ENCODE measurements at regions not wholly inside any gene's neighbourhood (a gene's known extent, or its start where the extent isn't known, plus 50 kb on each side); places are given as distances from the start of the nearest gene placed in this dataset.

DNA sequence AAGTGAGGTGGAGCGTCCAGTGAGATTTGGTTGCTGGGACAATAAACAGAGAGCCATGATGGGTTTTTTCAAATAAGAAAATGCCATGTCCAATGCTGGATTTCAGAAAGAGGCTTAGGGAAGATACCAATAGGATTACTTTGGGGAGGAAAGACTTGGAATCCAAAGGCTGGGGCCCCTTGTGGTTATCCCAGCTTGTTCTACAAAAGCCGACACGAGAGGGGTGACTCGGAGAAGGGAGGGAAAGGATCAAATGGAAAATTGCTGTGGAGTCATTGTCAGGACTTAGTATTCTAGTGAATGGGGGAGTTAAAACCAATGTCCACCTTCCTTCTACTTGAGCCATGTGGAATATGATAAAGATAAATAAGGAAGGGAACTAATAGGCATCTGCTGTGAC lies 305.5 kb downstream of the SOX9 start:
- intact Hi-C loops (cut with micrococcal nuclease; ENCODE audit: unreplicated experiment) = loop anchor here (5.0 kb wide), 1 partner anchor 91 kb away; no protein-coding TSS in a partner anchor
- DNase-seq (ENCODE audit: low spot score) = no peak
- Histone ChIP-seq H3K27me3 (replicated peaks; ENCODE audit: insufficient read depth, low read depth, low read length, poor library complexity) (no peaks in the 10 kb centered on the region), H3K27ac (ENCODE audit: low read depth, low read length, poor library complexity, severe bottlenecking) (no peak overlapping the region), H3K4me1 (ENCODE audit: insufficient read depth, low read length, poor library complexity, severe bottlenecking) (peaks cover 8% of the 10 kb centered on the region), H3K4me3 (ENCODE audit: low read depth, low read length, poor library complexity, severe bottlenecking) (no peak overlapping the region), H3K9me3 (ENCODE audit: low read depth, low read length, poor library complexity, severe bottlenecking) (no peaks in the 10 kb centered on the region), H3K36me3 (ENCODE audit: insufficient read depth, low read length, poor library complexity, severe bottlenecking) (no peaks in the 10 kb centered on the region)
- ChIA-PET POLR2A (ENCODE audit: low non-redundant PET) (no interaction called here), CTCF (no interaction called here)
- no peak for TF ChIP-seq EZH2 (IDR thresholded peaks at IDR 0.05; ENCODE audit: borderline replicate concordance, low read depth, low read length, poor library complexity, severe bottlenecking)
- TF ChIP-seq, protein P1, sequence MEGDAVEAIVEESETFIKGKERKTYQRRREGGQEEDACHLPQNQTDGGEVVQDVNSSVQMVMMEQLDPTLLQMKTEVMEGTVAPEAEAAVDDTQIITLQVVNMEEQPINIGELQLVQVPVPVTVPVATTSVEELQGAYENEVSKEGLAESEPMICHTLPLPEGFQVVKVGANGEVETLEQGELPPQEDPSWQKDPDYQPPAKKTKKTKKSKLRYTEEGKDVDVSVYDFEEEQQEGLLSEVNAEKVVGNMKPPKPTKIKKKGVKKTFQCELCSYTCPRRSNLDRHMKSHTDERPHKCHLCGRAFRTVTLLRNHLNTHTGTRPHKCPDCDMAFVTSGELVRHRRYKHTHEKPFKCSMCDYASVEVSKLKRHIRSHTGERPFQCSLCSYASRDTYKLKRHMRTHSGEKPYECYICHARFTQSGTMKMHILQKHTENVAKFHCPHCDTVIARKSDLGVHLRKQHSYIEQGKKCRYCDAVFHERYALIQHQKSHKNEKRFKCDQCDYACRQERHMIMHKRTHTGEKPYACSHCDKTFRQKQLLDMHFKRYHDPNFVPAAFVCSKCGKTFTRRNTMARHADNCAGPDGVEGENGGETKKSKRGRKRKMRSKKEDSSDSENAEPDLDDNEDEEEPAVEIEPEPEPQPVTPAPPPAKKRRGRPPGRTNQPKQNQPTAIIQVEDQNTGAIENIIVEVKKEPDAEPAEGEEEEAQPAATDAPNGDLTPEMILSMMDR (conservative IDR thresholded peaks at IDR 0.05; ENCODE audit: low read depth, low read length) = no peak
- no TSS peak for BruUV-seq (replicated peaks)

DNA sequence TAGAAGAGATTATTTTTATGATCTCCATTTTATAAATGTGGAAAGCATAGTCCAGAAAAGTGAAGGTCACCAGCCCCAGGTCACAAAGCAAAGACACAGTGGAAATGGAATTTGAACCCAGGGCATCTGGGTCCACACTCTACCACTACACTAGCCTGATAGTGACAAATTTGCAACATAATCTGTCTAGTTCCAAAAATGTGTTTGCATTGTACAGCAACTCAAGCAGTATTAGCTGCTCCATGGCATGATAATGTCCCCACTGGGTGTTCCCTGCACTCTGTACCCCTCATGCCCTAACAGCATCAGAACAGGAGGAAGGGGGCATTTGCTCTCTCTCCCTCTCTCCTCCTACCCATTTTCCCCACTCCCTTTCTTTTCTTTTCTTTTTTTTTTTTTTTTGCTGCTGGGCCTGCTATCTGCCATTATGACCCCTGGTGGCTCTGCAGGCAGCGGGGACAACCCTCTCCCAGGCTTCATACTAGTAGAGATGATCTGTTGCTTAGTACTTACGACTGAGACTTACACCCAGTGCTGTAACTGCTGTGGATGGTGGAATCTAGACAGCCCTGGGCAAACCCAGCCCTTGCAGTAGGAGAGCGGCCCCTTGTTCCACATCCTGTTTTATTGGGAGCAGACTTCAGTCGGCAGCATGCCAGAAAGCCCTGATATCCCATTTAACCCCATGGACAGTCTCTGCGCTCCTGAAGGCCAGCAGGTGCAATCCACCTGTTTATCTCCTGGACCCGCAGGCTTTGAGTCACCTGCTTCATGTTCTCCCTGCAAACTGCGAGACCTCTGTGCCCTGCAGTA lies 306.3 kb downstream of the SOX9 start:
- CTCF ChIA-PET = no interaction called here
- intact Hi-C loops (cut with micrococcal nuclease; ENCODE audit: unreplicated experiment) = loop anchor here (5.0 kb wide), 1 partner anchor 90 kb away; no protein-coding TSS in a partner anchor

DNA sequence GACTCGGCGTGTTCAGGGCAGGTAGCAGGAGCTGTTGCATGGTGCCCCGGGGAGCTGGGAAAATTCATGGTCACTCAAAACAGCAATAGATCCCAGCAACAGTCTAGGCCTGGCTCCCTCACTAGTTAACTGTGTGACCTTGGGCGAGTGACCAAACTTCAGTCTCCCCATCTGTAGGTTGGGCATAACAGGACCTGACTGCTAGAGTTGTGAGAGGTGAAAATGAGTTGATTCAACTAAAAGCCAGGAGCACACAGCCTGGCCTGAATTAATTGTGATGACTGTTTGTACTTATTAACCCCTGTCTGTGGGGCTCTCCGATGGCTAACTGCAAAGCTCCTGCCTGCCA lies 306.9 kb downstream of the SOX9 start:
- Histone ChIP-seq H3K36me3 (ENCODE audit: insufficient read depth, low read length, poor library complexity, severe bottlenecking) (no peaks in the 10 kb centered on the region), H3K4me3 (ENCODE audit: low read depth, low read length, poor library complexity, severe bottlenecking) (no peak overlapping the region), H3K9me3 (ENCODE audit: low read depth, low read length, poor library complexity, severe bottlenecking) (no peaks in the 10 kb centered on the region), H3K27me3 (replicated peaks; ENCODE audit: insufficient read depth, low read depth, low read length, poor library complexity) (no peaks in the 10 kb centered on the region), H3K27ac (ENCODE audit: low read depth, low read length, poor library complexity, severe bottlenecking) (no peak overlapping the region), H3K4me1 (ENCODE audit: insufficient read depth, low read length, poor library complexity, severe bottlenecking) (peaks cover 18% of the 10 kb centered on the region)
- POLR2A ChIA-PET (ENCODE audit: low non-redundant PET) = no interaction called here
- TF ChIP-seq, protein P1 (conservative IDR thresholded peaks at IDR 0.05; ENCODE audit: low read depth, low read length) = no peak
- no peak for TF ChIP-seq EZH2 (IDR thresholded peaks at IDR 0.05; ENCODE audit: borderline replicate concordance, low read depth, low read length, poor library complexity, severe bottlenecking)
- no TSS peak for BruUV-seq (replicated peaks)
- DNase-seq (ENCODE audit: low spot score) = no peak
- intact Hi-C loops (cut with micrococcal nuclease; ENCODE audit: unreplicated experiment) = loop anchor here (5.0 kb wide), 1 partner anchor 90 kb away; no protein-coding TSS in a partner anchor
- CTCF ChIA-PET = no interaction called here

More for the DNA sequence above, 306.3 kb downstream of the SOX9 start:
- Histone ChIP-seq H3K36me3 (ENCODE audit: insufficient read depth, low read length, poor library complexity, severe bottlenecking) (no peaks in the 10 kb centered on the region), H3K4me3 (ENCODE audit: low read depth, low read length, poor library complexity, severe bottlenecking) (no peak overlapping the region), H3K9me3 (ENCODE audit: low read depth, low read length, poor library complexity, severe bottlenecking) (no peaks in the 10 kb centered on the region), H3K27ac (ENCODE audit: low read depth, low read length, poor library complexity, severe bottlenecking) (no peak overlapping the region), H3K27me3 (replicated peaks; ENCODE audit: insufficient read depth, low read depth, low read length, poor library complexity) (no peaks in the 10 kb centered on the region), H3K4me1 (ENCODE audit: insufficient read depth, low read length, poor library complexity, severe bottlenecking) (peaks cover 12% of the 10 kb centered on the region)
- POLR2A ChIA-PET (ENCODE audit: low non-redundant PET) = no interaction called here
- DNase-seq (ENCODE audit: low spot score) = no peak
- TF ChIP-seq EZH2 (IDR thresholded peaks at IDR 0.05; ENCODE audit: borderline replicate concordance, low read depth, low read length, poor library complexity, severe bottlenecking) = no peak
- TF ChIP-seq, protein P1 (conservative IDR thresholded peaks at IDR 0.05; ENCODE audit: low read depth, low read length) = no peak
- BruUV-seq (replicated peaks) = no TSS peak

All from A673 (cell line).